Endothelial cell (in vitro differentiated cells): ENCODE measurements at regions not wholly inside any gene's neighbourhood (a gene's known extent, or its start where the extent isn't known, plus 50 kb on each side); places are given as distances from the start of the nearest gene placed in this dataset.
"Not testable (repeated sequence)": the region's sequence is repeated elsewhere in the genome, so short reads cannot be mapped to it uniquely, and the experiment has no call there.

ENCODE experiments used
- DNase-seq: peaks from one replicate; pipeline ENCODE4 v3.0.0; 2021; ENCODE audit warnings: low spot score
- H3K27ac Mint-ChIP-seq: one replicate; pipeline ENCODE4 v1.8.0; 2021; ENCODE audit warnings: mixed read lengths, inconsistent platforms; ENCODE audit not compliant: unreplicated experiment
- H3K27me3 Mint-ChIP-seq: one replicate; pipeline ENCODE4 v1.8.0; 2021; ENCODE audit warnings: mild to moderate bottlenecking, moderate library complexity, mixed read lengths, inconsistent platforms; ENCODE audit not compliant: unreplicated experiment
- H3K36me3 Mint-ChIP-seq: one replicate; pipeline ENCODE4 v1.8.0; 2021; ENCODE audit warnings: mild to moderate bottlenecking, low read depth, mixed read lengths, inconsistent platforms; ENCODE audit not compliant: unreplicated experiment
- H3K4me1 Mint-ChIP-seq: one replicate; pipeline ENCODE4 v1.8.0; 2021; ENCODE audit warnings: mild to moderate bottlenecking, mixed read lengths, inconsistent platforms; ENCODE audit not compliant: unreplicated experiment
- H3K4me3 Mint-ChIP-seq: one replicate; pipeline ENCODE4 v1.8.0; 2021; ENCODE audit warnings: mild to moderate bottlenecking, mixed read lengths, inconsistent platforms; ENCODE audit not compliant: unreplicated experiment
- H3K9me3 Mint-ChIP-seq: one replicate; pipeline ENCODE4 v1.8.0; 2021; ENCODE audit warnings: mixed read lengths, inconsistent platforms; ENCODE audit not compliant: unreplicated experiment
- TF ChIP-seq, protein P1 (sequence below): fragments of 200-600 bp; sonication (generic); IDR thresholded peaks from one replicate; pipeline ENCODE4 v1.5.0; 2021; ENCODE audit warnings: antibody characterized with exemption; ENCODE audit not compliant: unreplicated experiment

DNA sequence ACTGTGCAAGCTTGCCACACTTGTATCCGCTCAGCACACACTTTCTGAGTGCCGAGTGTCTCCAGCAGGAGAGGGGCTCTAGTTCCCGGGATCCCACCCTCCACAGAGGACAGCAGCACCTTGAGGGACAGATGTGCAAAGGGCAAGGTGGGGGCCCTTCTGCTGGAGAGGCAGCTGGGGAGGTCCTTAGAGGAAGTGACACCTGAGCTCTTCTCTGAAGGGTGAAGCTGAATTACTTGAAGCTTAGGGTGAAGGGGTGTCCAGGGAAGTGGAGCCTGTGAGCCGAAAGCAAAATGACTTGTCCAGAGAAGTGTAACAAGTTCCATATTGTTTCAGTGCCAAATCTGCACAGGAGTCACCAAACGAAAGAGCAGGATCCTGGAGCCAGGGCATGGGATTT lies 136.3 kb upstream of the DUSP22 start:
- no peaks in the 10 kb centered on the region for H3K9me3 Mint-ChIP-seq
- no peaks in the 10 kb centered on the region for H3K36me3 Mint-ChIP-seq
- no peaks in the 10 kb centered on the region for H3K27me3 Mint-ChIP-seq
- no peak overlapping the region for H3K27ac Mint-ChIP-seq
- TF ChIP-seq, protein P1, sequence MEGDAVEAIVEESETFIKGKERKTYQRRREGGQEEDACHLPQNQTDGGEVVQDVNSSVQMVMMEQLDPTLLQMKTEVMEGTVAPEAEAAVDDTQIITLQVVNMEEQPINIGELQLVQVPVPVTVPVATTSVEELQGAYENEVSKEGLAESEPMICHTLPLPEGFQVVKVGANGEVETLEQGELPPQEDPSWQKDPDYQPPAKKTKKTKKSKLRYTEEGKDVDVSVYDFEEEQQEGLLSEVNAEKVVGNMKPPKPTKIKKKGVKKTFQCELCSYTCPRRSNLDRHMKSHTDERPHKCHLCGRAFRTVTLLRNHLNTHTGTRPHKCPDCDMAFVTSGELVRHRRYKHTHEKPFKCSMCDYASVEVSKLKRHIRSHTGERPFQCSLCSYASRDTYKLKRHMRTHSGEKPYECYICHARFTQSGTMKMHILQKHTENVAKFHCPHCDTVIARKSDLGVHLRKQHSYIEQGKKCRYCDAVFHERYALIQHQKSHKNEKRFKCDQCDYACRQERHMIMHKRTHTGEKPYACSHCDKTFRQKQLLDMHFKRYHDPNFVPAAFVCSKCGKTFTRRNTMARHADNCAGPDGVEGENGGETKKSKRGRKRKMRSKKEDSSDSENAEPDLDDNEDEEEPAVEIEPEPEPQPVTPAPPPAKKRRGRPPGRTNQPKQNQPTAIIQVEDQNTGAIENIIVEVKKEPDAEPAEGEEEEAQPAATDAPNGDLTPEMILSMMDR: no peak
- H3K4me1 Mint-ChIP-seq: no peaks in the 10 kb centered on the region
- no peak for DNase-seq
- H3K4me3 Mint-ChIP-seq: no peak overlapping the region

DNA sequence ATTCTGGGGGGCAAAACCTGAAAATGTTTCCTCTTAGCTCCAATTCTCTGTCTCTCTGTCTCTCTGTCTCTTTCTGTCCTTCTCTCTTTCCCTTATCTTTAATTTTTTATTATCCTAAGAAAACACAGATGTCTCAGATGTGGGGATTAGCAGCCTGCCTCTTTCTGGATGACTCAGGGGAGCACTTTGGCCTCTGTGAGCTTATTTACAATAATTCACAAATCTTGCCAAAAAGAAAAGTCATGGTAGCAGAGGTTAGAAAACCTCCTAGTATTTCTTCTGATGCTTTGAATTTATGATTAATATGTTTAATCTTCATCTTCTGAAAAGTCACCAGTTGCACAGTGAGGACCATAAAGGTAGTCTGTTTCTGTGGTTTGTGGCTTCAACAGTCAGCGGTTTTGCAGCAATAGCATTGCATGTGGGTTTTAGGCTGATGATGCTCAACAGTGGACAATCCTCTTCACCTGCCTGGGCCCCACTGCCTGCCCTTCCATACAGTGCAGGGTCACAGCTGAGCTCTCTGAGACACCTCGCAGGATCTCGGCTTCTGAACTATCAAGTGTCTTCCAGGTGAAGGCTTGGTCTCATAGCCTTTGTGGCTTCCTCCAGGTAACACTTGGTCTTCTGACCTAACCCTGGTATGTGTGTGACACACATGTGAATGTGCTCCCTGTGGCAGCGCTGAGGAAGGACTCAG lies 135.7 kb upstream of the DUSP22 start:
- H3K4me3 Mint-ChIP-seq, H3K27ac Mint-ChIP-seq, H3K9me3 Mint-ChIP-seq, DNase-seq, H3K27me3 Mint-ChIP-seq, H3K4me1 Mint-ChIP-seq, H3K36me3 Mint-ChIP-seq: not testable (repeated sequence)
- TF ChIP-seq, protein P1: peak; percentile 16

DNA sequence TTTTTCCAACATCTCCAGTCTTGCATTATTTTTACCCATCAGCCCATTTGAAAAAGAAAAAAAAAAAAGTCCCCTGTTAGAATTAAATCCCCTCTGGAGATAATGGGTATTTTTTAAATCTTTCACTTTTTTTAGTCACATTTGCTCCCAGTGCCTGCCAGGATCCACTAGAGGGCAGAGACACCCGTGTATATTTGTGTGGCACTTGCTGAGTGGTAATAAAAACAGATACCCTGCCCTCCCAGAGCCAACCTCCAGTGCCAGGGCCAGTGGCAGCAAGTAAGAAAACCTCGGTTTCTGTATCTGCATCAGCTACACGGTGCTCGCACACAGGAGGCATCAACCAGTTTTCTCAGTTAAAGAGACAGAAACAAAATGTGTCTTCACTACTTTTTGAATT lies 135.1 kb upstream of the DUSP22 start:
- H3K4me1 Mint-ChIP-seq, H3K9me3 Mint-ChIP-seq, H3K4me3 Mint-ChIP-seq, H3K27me3 Mint-ChIP-seq, H3K36me3 Mint-ChIP-seq, H3K27ac Mint-ChIP-seq, DNase-seq: not testable (repeated sequence)
- TF ChIP-seq, protein P1: peak; percentile 16

DNA sequence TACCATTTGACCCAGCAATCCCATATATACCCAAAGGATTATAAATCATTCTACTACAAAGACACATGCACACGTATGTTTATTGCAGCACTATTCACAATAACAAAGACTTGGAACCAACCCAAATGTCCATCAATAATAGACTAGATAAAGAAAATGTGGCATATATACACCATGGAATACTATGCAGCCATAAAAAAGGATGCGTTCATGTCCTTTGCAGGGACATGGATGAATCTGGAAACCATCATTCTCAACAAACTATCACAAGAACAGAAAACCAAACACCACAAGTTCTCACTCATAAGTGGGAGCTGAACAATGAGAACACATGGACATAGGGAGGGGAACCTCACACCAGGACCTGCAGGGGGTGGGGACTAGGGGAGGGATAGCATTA lies 130.6 kb upstream of the DUSP22 start:
- not testable (repeated sequence) for H3K9me3 Mint-ChIP-seq, H3K36me3 Mint-ChIP-seq, H3K4me1 Mint-ChIP-seq, H3K27me3 Mint-ChIP-seq, DNase-seq, H3K4me3 Mint-ChIP-seq, H3K27ac Mint-ChIP-seq

DNA sequence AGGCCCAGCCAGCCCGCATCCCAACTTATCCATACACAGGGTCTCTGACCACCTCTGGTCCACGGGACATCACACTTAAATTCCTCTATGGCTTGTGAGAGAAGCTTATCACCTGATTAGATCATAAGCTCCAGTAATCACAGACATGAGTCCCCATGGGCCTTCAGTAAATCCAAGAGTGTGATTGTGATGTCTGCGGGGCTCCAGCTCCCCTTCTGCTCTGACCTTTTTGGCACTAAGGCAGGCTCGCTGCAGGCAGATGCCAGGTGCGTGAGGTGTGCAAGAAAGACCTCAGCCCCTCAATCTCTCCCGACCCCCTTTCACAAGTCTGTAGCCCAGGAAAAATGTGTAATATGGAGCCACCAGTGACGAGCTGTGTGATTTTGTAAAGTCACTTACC lies 127.6 kb upstream of the DUSP22 start:
- Mint-ChIP-seq H3K4me1 (no peaks in the 10 kb centered on the region), H3K36me3 (no peaks in the 10 kb centered on the region), H3K4me3 (no peak overlapping the region), H3K27ac (no peak overlapping the region), H3K27me3 (no peaks in the 10 kb centered on the region), H3K9me3 (no peaks in the 10 kb centered on the region)
- no peak for DNase-seq
- TF ChIP-seq, protein P1: no peak
